ENCODE measurements at regions not wholly inside any gene's neighbourhood (a gene's known extent, or its start where the extent isn't known, plus 50 kb on each side); places are given as distances from the start of the nearest gene placed in this dataset.
"Not testable (repeated sequence)": the region's sequence is repeated elsewhere in the genome, so short reads cannot be mapped to it uniquely, and the experiment has no call there.

DNA sequence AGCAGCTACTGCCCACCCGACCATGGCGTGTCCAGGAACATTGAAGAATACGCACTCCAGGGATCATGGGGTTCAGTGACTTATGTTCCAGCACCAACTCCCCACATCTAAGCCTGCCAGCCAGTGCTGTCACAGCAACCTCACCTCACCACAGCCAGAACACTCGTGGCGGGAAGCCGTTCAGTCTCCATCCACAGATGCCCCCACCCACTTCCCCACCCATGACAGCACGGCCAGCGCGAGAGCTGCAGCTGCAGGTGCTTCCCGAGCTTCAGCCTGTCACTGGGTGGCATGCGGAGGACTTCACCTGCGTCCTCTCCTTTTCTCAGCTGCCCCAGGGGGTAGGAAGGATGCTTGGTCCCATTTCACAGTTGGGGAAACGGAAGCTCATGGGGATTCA is 50.3 kb downstream of the RBFOX3 start:
- Histone ChIP-seq H2AFZ (ENCODE audit: low read length) (no peak overlapping the region), H3K9ac (ENCODE audit: low read length) (no peak overlapping the region), H4K20me1 (ENCODE audit: insufficient read depth, low read depth, low read length) (no peaks in the 10 kb centered on the region), H3K4me1 (ENCODE audit: low read length) (no peaks in the 10 kb centered on the region), H3K9me3 (ENCODE audit: low read length) (no peaks in the 10 kb centered on the region; the same call in 1 of the 2 replicates), H3K27ac (ENCODE audit: low read length) (no peak overlapping the region), H3K27me3 (ENCODE audit: low read length) (no peaks in the 10 kb centered on the region), H3K79me2 (ENCODE audit: low read length) (no peaks in the 10 kb centered on the region), H3K9me2 (replicated peaks; ENCODE audit: insufficient read depth, low read length) (no peaks in the 10 kb centered on the region), H3K36me3 (ENCODE audit: insufficient read depth, low read length) (no peaks in the 10 kb centered on the region), H3K4me2 (ENCODE audit: low read depth, low read length, poor library complexity, severe bottlenecking) (no peak overlapping the region), H3K4me3 (ENCODE audit: low read length) (no peak overlapping the region)
- DNase-seq, result no peak

- H4K20me1 ChIP-seq (ENCODE audit: insufficient read depth, low read depth, low read length), result no peaks in the 10 kb centered on the region
- H2AFZ ChIP-seq (ENCODE audit: low read length), result no peak overlapping the region
- no peak overlapping the region for H3K9ac ChIP-seq (ENCODE audit: low read length)
- DNase-seq, result no peak
- no peaks in the 10 kb centered on the region for H3K4me1 ChIP-seq (ENCODE audit: low read length)
- H3K27me3 ChIP-seq (ENCODE audit: low read length), result no peaks in the 10 kb centered on the region
- no peaks in the 10 kb centered on the region for H3K9me2 ChIP-seq (replicated peaks; ENCODE audit: insufficient read depth, low read length)
- no peak overlapping the region for H3K4me2 ChIP-seq (ENCODE audit: low read depth, low read length, poor library complexity, severe bottlenecking)
- H3K36me3 ChIP-seq (ENCODE audit: insufficient read depth, low read length), result no peaks in the 10 kb centered on the region
- no peak overlapping the region for H3K27ac ChIP-seq (ENCODE audit: low read length)
- H3K4me3 ChIP-seq (ENCODE audit: low read length), result no peak overlapping the region
- H3K9me3 ChIP-seq (ENCODE audit: low read length), result no peaks in the 10 kb centered on the region; the same call in 1 of the 2 replicates
- H3K79me2 ChIP-seq (ENCODE audit: low read length), result no peaks in the 10 kb centered on the region
Observed at GRCh38 chr17:79559111-79559887, 51.6 kb downstream of the RBFOX3 start.

- Histone ChIP-seq H2AFZ (ENCODE audit: low read length) (no peak overlapping the region), H3K9me3 (ENCODE audit: low read length) (no peaks in the 10 kb centered on the region; the same call in 1 of the 2 replicates), H3K27ac (ENCODE audit: low read length) (no peak overlapping the region), H4K20me1 (ENCODE audit: insufficient read depth, low read depth, low read length) (no peaks in the 10 kb centered on the region), H3K36me3 (ENCODE audit: insufficient read depth, low read length) (no peaks in the 10 kb centered on the region), H3K9ac (ENCODE audit: low read length) (no peak overlapping the region), H3K4me1 (ENCODE audit: low read length) (no peaks in the 10 kb centered on the region), H3K79me2 (ENCODE audit: low read length) (no peaks in the 10 kb centered on the region), H3K9me2 (replicated peaks; ENCODE audit: insufficient read depth, low read length) (no peaks in the 10 kb centered on the region), H3K4me2 (ENCODE audit: low read depth, low read length, poor library complexity, severe bottlenecking) (no peak overlapping the region), H3K4me3 (ENCODE audit: low read length) (no peak overlapping the region), H3K27me3 (ENCODE audit: low read length) (no peaks in the 10 kb centered on the region)
- no peak for DNase-seq
Observed at GRCh38 chr17:79558091-79558900, 52.6 kb downstream of the RBFOX3 start.

GRCh38 chr17:79557276-79558090 is 53.4 kb downstream of the RBFOX3 start:
- H3K4me2 ChIP-seq (ENCODE audit: low read depth, low read length, poor library complexity, severe bottlenecking), result no peak overlapping the region
- no peaks in the 10 kb centered on the region; the same call in 1 of the 2 replicates for H3K9me3 ChIP-seq (ENCODE audit: low read length)
- H3K36me3 ChIP-seq (ENCODE audit: insufficient read depth, low read length), result no peaks in the 10 kb centered on the region
- DNase-seq, result no peak
- H4K20me1 ChIP-seq (ENCODE audit: insufficient read depth, low read depth, low read length), result no peaks in the 10 kb centered on the region
- H3K9me2 ChIP-seq (replicated peaks; ENCODE audit: insufficient read depth, low read length), result no peaks in the 10 kb centered on the region
- H2AFZ ChIP-seq (ENCODE audit: low read length), result no peak overlapping the region
- H3K4me1 ChIP-seq (ENCODE audit: low read length), result no peaks in the 10 kb centered on the region
- no peaks in the 10 kb centered on the region for H3K79me2 ChIP-seq (ENCODE audit: low read length)
- no peaks in the 10 kb centered on the region for H3K27me3 ChIP-seq (ENCODE audit: low read length)
- no peak overlapping the region for H3K4me3 ChIP-seq (ENCODE audit: low read length)
- H3K27ac ChIP-seq (ENCODE audit: low read length), result no peak overlapping the region
- no peak overlapping the region for H3K9ac ChIP-seq (ENCODE audit: low read length)

GRCh38 chr17:79556271-79556670 is 54.6 kb downstream of the RBFOX3 start:
- Histone ChIP-seq H3K4me2 (ENCODE audit: low read depth, low read length, poor library complexity, severe bottlenecking) (no peak overlapping the region), H3K9ac (ENCODE audit: low read length) (no peak overlapping the region), H2AFZ (ENCODE audit: low read length) (no peak overlapping the region), H3K27ac (ENCODE audit: low read length) (no peak overlapping the region), H3K4me1 (ENCODE audit: low read length) (no peaks in the 10 kb centered on the region), H3K9me2 (replicated peaks; ENCODE audit: insufficient read depth, low read length) (no peaks in the 10 kb centered on the region), H3K4me3 (ENCODE audit: low read length) (no peak overlapping the region), H3K36me3 (ENCODE audit: insufficient read depth, low read length) (no peaks in the 10 kb centered on the region), H4K20me1 (ENCODE audit: insufficient read depth, low read depth, low read length) (no peaks in the 10 kb centered on the region), H3K9me3 (ENCODE audit: low read length) (no peaks in the 10 kb centered on the region; the same call in 1 of the 2 replicates), H3K79me2 (ENCODE audit: low read length) (no peaks in the 10 kb centered on the region), H3K27me3 (ENCODE audit: low read length) (no peaks in the 10 kb centered on the region)
- no peak for DNase-seq

DNA sequence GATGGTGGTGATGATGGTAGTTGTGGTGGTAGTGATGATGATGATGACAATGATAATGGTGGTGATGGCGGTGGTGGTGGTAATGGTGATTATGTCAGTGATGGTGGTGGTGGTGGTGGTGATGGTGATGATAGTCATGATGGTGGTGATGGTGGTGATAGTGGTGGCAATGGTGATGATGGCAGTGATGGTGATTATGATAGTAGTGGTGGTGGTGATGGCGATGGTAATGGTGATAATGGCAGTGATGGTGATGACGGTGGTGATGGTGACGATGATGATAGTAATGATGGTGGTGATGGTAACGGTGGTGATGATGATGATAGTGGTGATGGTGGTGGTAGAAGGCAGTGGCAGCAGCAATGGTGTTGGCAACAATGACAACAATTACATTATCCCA is 55.3 kb downstream of the RBFOX3 start:
- Histone ChIP-seq H3K27me3 (ENCODE audit: low read length) (no peaks in the 10 kb centered on the region), H3K79me2 (ENCODE audit: low read length) (no peaks in the 10 kb centered on the region), H3K36me3 (ENCODE audit: insufficient read depth, low read length) (no peaks in the 10 kb centered on the region), H3K4me1 (ENCODE audit: low read length) (no peaks in the 10 kb centered on the region), H3K9me3 (ENCODE audit: low read length) (no peaks in the 10 kb centered on the region; the same call in 1 of the 2 replicates), H3K4me3 (ENCODE audit: low read length) (no peak overlapping the region), H3K27ac (ENCODE audit: low read length) (no peak overlapping the region), H4K20me1 (ENCODE audit: insufficient read depth, low read depth, low read length) (no peaks in the 10 kb centered on the region), H3K9ac (ENCODE audit: low read length) (no peak overlapping the region), H2AFZ (ENCODE audit: low read length) (no peak overlapping the region), H3K4me2 (ENCODE audit: low read depth, low read length, poor library complexity, severe bottlenecking) (no peak overlapping the region), H3K9me2 (replicated peaks; ENCODE audit: insufficient read depth, low read length) (no peaks in the 10 kb centered on the region)
- no peak for DNase-seq

GRCh38 chr17:79554346-79554745 is 56.5 kb downstream of the RBFOX3 start:
- H3K4me1 ChIP-seq (ENCODE audit: low read length); H4K20me1 ChIP-seq (ENCODE audit: insufficient read depth, low read depth, low read length); H3K4me3 ChIP-seq (ENCODE audit: low read length); H3K79me2 ChIP-seq (ENCODE audit: low read length); H3K9me2 ChIP-seq (replicated peaks; ENCODE audit: insufficient read depth, low read length); H2AFZ ChIP-seq (ENCODE audit: low read length); DNase-seq; H3K27me3 ChIP-seq (ENCODE audit: low read length); H3K4me2 ChIP-seq (ENCODE audit: low read depth, low read length, poor library complexity, severe bottlenecking); H3K9me3 ChIP-seq (ENCODE audit: low read length); H3K36me3 ChIP-seq (ENCODE audit: insufficient read depth, low read length); H3K27ac ChIP-seq (ENCODE audit: low read length); H3K9ac ChIP-seq (ENCODE audit: low read length): not testable (repeated sequence)

DNA sequence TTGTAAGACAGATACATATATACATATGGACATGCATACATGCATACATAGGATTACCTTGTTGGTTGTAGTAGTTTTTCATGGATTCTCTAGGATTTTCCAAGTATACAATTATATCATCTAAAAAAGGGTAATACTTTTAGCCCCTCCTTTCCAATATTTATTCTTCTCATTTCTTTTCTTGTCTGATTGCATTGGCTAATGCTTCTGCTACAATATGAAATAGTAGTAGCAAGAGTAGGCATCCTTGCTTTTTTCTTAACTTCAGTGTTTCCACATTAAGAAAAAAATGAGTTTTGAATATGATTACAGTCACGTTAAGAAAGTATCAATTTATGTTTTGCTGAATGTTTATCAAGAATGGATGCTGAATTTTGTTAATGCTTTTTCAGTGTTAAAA is 58.0 kb downstream of the RBFOX3 start:
- Histone ChIP-seq H3K4me2 (ENCODE audit: low read depth, low read length, poor library complexity, severe bottlenecking) (no peak overlapping the region), H3K9me3 (ENCODE audit: low read length) (no peaks in the 10 kb centered on the region; the same call in 1 of the 2 replicates), H3K27ac (ENCODE audit: low read length) (no peak overlapping the region), H3K36me3 (ENCODE audit: insufficient read depth, low read length) (no peaks in the 10 kb centered on the region), H2AFZ (ENCODE audit: low read length) (no peak overlapping the region), H3K9ac (ENCODE audit: low read length) (no peak overlapping the region), H3K27me3 (ENCODE audit: low read length) (no peaks in the 10 kb centered on the region), H4K20me1 (ENCODE audit: insufficient read depth, low read depth, low read length) (no peaks in the 10 kb centered on the region), H3K4me3 (ENCODE audit: low read length) (no peak overlapping the region), H3K4me1 (ENCODE audit: low read length) (no peaks in the 10 kb centered on the region), H3K9me2 (replicated peaks; ENCODE audit: insufficient read depth, low read length) (no peaks in the 10 kb centered on the region), H3K79me2 (ENCODE audit: low read length) (no peaks in the 10 kb centered on the region)
- no peak for DNase-seq
